ENCODE measurements at regions not wholly inside any gene's neighbourhood (a gene's known extent, or its start where the extent isn't known, plus 50 kb on each side); places are given as distances from the start of the nearest gene placed in this dataset.

DNA sequence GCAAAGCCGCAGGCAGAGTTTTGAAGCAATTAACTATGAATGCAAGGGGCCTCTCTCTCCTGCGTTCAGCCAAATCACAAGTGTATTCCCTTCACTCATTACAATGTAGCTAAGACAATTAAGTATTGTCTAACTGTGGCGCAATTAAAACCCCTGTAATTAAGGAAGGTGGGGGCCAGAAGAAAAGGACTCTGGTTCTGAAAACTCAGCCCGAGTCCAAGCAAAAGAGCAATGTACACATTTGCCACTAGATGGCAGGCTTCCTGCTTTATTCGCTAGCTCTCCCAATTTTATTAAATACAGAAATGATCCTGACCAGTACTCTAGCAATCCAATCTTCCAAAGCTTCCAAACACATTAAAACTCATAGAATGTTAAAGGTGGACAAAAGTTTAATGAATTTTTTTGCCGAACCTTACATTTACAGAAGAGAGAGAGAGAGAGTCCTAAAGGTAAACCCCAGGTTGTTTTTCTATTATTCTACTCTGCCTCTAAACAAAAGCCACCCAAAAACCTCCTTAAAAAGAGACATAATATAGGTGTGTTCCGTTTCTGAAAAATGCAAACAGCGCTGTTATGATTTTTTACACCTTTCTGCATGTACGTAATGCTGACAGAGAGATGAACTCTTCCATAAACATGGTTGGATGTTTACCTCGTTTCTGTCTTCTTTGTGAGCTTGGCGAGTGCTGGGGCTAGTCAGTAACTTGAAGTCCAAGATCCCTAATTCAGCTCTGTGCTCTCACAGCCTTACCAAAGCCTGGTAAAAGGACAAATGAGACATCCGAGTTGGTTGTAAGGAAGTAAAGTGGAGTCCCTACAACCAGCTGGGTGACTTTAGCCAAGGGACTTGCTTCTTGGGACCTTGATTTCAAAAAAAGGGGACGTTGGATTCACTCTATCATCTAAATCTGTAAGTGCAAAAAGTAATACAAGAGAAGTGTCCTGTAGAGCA, 50.9 kb upstream of the VASH1 start:
- TF ChIP-seq, protein P1, sequence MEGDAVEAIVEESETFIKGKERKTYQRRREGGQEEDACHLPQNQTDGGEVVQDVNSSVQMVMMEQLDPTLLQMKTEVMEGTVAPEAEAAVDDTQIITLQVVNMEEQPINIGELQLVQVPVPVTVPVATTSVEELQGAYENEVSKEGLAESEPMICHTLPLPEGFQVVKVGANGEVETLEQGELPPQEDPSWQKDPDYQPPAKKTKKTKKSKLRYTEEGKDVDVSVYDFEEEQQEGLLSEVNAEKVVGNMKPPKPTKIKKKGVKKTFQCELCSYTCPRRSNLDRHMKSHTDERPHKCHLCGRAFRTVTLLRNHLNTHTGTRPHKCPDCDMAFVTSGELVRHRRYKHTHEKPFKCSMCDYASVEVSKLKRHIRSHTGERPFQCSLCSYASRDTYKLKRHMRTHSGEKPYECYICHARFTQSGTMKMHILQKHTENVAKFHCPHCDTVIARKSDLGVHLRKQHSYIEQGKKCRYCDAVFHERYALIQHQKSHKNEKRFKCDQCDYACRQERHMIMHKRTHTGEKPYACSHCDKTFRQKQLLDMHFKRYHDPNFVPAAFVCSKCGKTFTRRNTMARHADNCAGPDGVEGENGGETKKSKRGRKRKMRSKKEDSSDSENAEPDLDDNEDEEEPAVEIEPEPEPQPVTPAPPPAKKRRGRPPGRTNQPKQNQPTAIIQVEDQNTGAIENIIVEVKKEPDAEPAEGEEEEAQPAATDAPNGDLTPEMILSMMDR (IDR thresholded peaks at IDR 0.05), result peak; percentile 49 to 82 (median 70)
- no peak for TF ChIP-seq POLR2A (IDR thresholded peaks at IDR 0.05)

All from esophagus squamous epithelium (tissue), 4 donors.